CD4-positive, alpha-beta T cell treated with Interleukin-2 at 100 ng/mL for 4 hours (primary cell): ENCODE measurements at regions not wholly inside any gene's neighbourhood (a gene's known extent, or its start where the extent isn't known, plus 50 kb on each side); places are given as distances from the start of the nearest gene placed in this dataset.

ENCODE experiments used
- DNase-seq: peaks from one replicate; pipeline ENCODE4 v3.0.0-alpha.2; 2020; ENCODE audit warnings: low spot score

- DNase-seq = no peak
These were observed 138.5 kb downstream of the RBM26 start for GRCh38 chr13:79267560-79267959.

GRCh38 chr13:79258489-79258888 lies 147.6 kb downstream of the RBM26 start:
- DNase-seq = no peak

- DNase-seq = no peak
These were observed 159.5 kb downstream of the RBM26 start for GRCh38 chr13:79246578-79246949.

- DNase-seq = no peak
These were observed 160.0 kb downstream of the RBM26 start for GRCh38 chr13:79245937-79246577.

- no peak for DNase-seq
These were observed 164.4 kb downstream of the RBM26 start for GRCh38 chr13:79241697-79242096.

- no peak for DNase-seq
These were observed 168.1 kb downstream of the RBM26 start for GRCh38 chr13:79237981-79238380.

GRCh38 chr13:79231887-79232286 lies 174.2 kb downstream of the RBM26 start:
- no peak for DNase-seq

GRCh38 chr13:79229761-79230160 lies 176.3 kb downstream of the RBM26 start:
- no peak for DNase-seq

- no peak for DNase-seq
These were observed 177.1 kb downstream of the RBM26 start for GRCh38 chr13:79228972-79229371.

- no peak for DNase-seq
These were observed 178.6 kb downstream of the RBM26 start for GRCh38 chr13:79227418-79227817.

GRCh38 chr13:79226938-79227337 lies 179.1 kb downstream of the RBM26 start:
- DNase-seq = no peak

- DNase-seq = no peak
These were observed 179.8 kb downstream of the RBM26 start for GRCh38 chr13:79226250-79226649.

GRCh38 chr13:79225487-79226232 lies 180.4 kb downstream of the RBM26 start:
- DNase-seq = no peak

GRCh38 chr13:79222427-79223205 lies 183.4 kb downstream of the RBM26 start:
- DNase-seq = no peak

GRCh38 chr13:79212064-79212619 lies 193.9 kb downstream of the RBM26 start:
- DNase-seq = no peak

GRCh38 chr13:79211377-79211776 lies 194.7 kb downstream of the RBM26 start:
- DNase-seq = no peak

- DNase-seq = no peak
These were observed 208.1 kb downstream of the RBM26 start for GRCh38 chr13:79197933-79198332.

- no peak for DNase-seq
These were observed 209.2 kb downstream of the RBM26 start for GRCh38 chr13:79196843-79197242.

GRCh38 chr13:79196366-79196765 lies 209.7 kb downstream of the RBM26 start:
- DNase-seq = no peak

GRCh38 chr13:79194727-79195126 lies 211.3 kb downstream of the RBM26 start:
- no peak for DNase-seq

GRCh38 chr13:79194272-79194671 lies 211.8 kb downstream of the RBM26 start:
- peak; percentile 53 for DNase-seq

GRCh38 chr13:79191501-79191900 lies 214.6 kb downstream of the RBM26 start:
- DNase-seq = no peak

- DNase-seq = no peak
These were observed 215.1 kb downstream of the RBM26 start for GRCh38 chr13:79190932-79191331.
